ENCODE measurements at regions not wholly inside any gene's neighbourhood (a gene's known extent, or its start where the extent isn't known, plus 50 kb on each side); places are given as distances from the start of the nearest gene placed in this dataset.

DNA sequence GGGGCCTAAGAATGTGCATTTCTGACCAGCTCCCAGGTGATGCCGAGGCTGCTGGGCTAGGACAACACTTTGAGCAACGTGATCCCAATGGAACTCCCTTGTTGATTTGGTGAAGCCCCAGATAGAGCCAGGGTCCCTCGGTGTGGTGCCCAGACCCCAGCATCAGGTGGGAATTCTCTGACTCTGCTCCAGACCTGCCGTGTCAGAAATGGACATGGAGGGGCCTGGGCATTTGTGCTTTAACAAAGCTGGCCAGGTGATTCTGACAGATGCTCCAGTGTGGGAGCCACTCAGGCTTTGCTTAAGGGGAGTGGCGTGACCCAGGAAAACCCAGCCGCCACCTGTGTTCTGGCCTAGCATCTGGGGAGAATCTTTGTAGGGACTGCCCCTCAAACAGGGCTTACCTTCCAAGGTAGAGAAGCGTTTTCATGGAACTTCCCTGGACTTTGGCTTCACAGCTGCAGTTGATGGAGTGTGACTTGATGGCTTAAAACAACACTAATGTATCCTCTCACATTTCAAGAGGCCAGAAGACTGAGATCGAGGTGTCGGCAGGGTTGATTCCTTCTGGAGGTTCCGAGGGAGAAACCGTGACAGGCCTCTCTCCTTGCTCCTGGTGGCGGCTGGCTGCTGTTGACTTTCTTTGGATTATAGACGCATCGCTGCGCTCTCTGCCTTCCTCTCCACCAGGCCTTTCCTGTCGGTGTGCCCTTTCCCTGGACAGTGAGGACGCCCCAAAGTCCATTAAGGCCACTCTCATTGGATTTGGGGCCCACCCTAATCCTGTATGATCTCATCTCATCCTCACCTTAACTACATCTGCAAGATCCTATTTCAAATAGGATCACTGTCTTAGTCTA is 57.0 kb upstream of the HDAC4 start:
- no peak for TF ChIP-seq ZFX (IDR thresholded peaks at IDR 0.05; ENCODE audit: borderline replicate concordance)
- no peak for TF ChIP-seq CTCF (IDR thresholded peaks at IDR 0.05)

DNA sequence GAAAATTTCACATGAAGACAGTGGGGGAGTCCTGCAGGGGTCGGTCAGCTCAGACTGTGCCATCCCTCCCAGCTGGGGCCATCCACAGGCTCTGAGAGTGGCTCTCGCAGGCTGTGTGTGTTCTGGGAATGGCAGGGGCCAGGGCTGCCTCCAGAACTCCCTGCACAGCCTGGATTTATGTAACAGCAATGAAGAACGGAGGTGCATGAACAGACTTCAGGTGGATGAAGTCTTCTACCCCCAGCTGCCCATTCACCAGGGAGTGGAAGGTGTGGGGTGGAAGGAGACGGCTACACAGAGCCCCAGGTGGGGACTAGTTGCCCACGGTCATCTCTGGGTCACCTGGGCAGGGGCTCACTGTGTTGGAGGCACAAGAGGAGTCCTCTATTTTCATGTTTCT is 56.1 kb upstream of the HDAC4 start:
- H3K27ac ChIP-seq, result no peak overlapping the region
- no peak for TF ChIP-seq CTCF (IDR thresholded peaks at IDR 0.05)

More for the DNA sequence above, 57.0 kb upstream of the HDAC4 start:
- H3K27ac ChIP-seq, result no peak overlapping the region

- no peak for TF ChIP-seq ZFX (IDR thresholded peaks at IDR 0.05; ENCODE audit: borderline replicate concordance)
- no peak for TF ChIP-seq CTCF (IDR thresholded peaks at IDR 0.05)
- no peak overlapping the region for H3K27ac ChIP-seq
Observed at GRCh38 chr2:239455436-239456203, 54.8 kb upstream of the HDAC4 start.

GRCh38 chr2:239454507-239454906 is 53.7 kb upstream of the HDAC4 start:
- H3K27ac ChIP-seq, result no peak overlapping the region
- TF ChIP-seq CTCF (IDR thresholded peaks at IDR 0.05), result no peak
- no peak for TF ChIP-seq ZFX (IDR thresholded peaks at IDR 0.05; ENCODE audit: borderline replicate concordance)

All from 22Rv1 (cell line).